Endodermal cell (in vitro differentiated cells): ENCODE measurements at regions not wholly inside any gene's neighbourhood (a gene's known extent, or its start where the extent isn't known, plus 50 kb on each side); places are given as distances from the start of the nearest gene placed in this dataset.

Experiments used
- DNase-seq: peaks from one replicate; pipeline ENCODE4 v3.0.0-alpha.2; 2017
- H3K27ac ChIP-seq: 2 replicates; pipeline ENCODE4 v1.5.1; 2013; ENCODE audit warnings: mild to moderate bottlenecking, low read depth, low read length, moderate library complexity
- H3K27me3 ChIP-seq: 2 replicates; pipeline ENCODE4 v1.6.1; 2013; ENCODE audit warnings: mild to moderate bottlenecking, low read length, moderate library complexity; ENCODE audit not compliant: insufficient read depth, control insufficient read depth, poor library complexity, severe bottlenecking
- H3K36me3 ChIP-seq: 2 replicates; pipeline ENCODE4 v1.7.0; 2013; ENCODE audit warnings: mild to moderate bottlenecking, low read length, moderate library complexity; ENCODE audit not compliant: control insufficient read depth, insufficient read depth
- H3K4me1 ChIP-seq: one replicate; pipeline ENCODE4 v1.7.0; 2013; ENCODE audit warnings: low read length; ENCODE audit not compliant: control insufficient read depth, insufficient read depth
- H3K4me3 ChIP-seq: 2 replicates; pipeline ENCODE4 v1.5.1; 2013; ENCODE audit warnings: mild to moderate bottlenecking, low read length, moderate library complexity
- H3K9ac ChIP-seq: 2 replicates; pipeline ENCODE4 v1.6.1; 2013; ENCODE audit warnings: mild to moderate bottlenecking, low read length, moderate library complexity; ENCODE audit not compliant: poor library complexity, severe bottlenecking; ENCODE audit errors: extremely low read depth
- H3K9me3 ChIP-seq: 2 replicates; pipeline ENCODE4 v1.6.1; 2013; ENCODE audit warnings: mild to moderate bottlenecking, low read length, moderate library complexity; ENCODE audit not compliant: control insufficient read depth
- H3K27ac Mint-ChIP-seq: 2 replicates; pipeline ENCODE4 v1.8.0; 2020; ENCODE audit warnings: mixed read lengths
- H3K27me3 Mint-ChIP-seq: 2 replicates; pipeline ENCODE4 v1.8.0; 2021; ENCODE audit warnings: mild to moderate bottlenecking, mixed read lengths; ENCODE audit not compliant: insufficient read depth
- H3K36me3 Mint-ChIP-seq: 2 replicates; pipeline ENCODE4 v1.8.0; 2020; ENCODE audit warnings: low read depth, mixed read lengths
- H3K4me1 Mint-ChIP-seq: 2 replicates; pipeline ENCODE4 v1.8.0; 2020; ENCODE audit warnings: mixed read lengths
- H3K4me3 Mint-ChIP-seq: 2 replicates; pipeline ENCODE4 v1.8.0; 2020; ENCODE audit warnings: mild to moderate bottlenecking, moderate library complexity, mixed read lengths
- H3K9me3 Mint-ChIP-seq: 2 replicates; pipeline ENCODE4 v1.8.0; 2020; ENCODE audit warnings: mild to moderate bottlenecking, mixed read lengths
- WGBS, 2 experiments: methylation state at CpG; one replicate each; pipeline versions ENCODE4 v1.1.5 to v1.1.7; 2013; ENCODE audit warnings: missing lambda C conversion rate in 2 of 2, mixed read lengths in 1 of 2; ENCODE audit not compliant: insufficient coverage in 1 of 2, insufficient read length in 1 of 2; 5-methylcytosine and 5-hydroxymethylcytosine counted together
- TF ChIP-seq, protein P1 (sequence below): fragments of 200-600 bp; sonication (generic); conservative IDR thresholded peaks from 2 replicates; pipeline ENCODE4 v1.5.0; 2021; ENCODE audit warnings: antibody characterized with exemption, mild to moderate bottlenecking

DNA sequence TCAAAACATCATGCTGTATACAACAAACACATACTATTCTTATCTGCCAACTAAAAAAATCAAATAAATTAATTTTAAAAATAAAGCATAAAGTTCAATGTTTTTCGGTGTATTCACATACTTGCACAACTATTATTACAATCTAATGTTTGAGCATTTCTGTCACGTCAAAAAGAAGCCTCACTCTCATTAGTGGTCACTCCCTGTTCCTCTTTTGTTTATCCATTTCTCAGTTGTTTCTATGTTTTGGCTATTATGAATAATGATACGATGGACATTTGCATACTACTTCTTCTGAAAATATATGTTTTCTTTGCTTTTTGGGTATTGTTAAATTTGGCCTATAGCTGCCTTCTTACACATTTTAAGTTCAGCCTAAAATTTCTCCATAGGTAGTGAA is 773.0 kb upstream of the HS6ST1 start:
- Mint-ChIP-seq H3K36me3 (no peaks in the 10 kb centered on the region), H3K4me3 (no peak overlapping the region), H3K4me1 (no peaks in the 10 kb centered on the region), H3K9me3 (no peaks in the 10 kb centered on the region), H3K27me3 (no peaks in the 10 kb centered on the region), H3K27ac (no peak overlapping the region)
- 92% methylated on average over 2 of the region's 3 CpGs; no CpG with 5 or more reads in 1 of the 2 experiments for WGBS, 2 experiments
- Histone ChIP-seq H3K36me3 (no peaks in the 10 kb centered on the region), H3K27me3 (no peaks in the 10 kb centered on the region), H3K4me3 (no peak overlapping the region), H3K9ac (no peak overlapping the region), H3K9me3 (no peaks in the 10 kb centered on the region), H3K27ac (no peak overlapping the region), H3K4me1 (no peaks in the 10 kb centered on the region)
- TF ChIP-seq, protein P1, sequence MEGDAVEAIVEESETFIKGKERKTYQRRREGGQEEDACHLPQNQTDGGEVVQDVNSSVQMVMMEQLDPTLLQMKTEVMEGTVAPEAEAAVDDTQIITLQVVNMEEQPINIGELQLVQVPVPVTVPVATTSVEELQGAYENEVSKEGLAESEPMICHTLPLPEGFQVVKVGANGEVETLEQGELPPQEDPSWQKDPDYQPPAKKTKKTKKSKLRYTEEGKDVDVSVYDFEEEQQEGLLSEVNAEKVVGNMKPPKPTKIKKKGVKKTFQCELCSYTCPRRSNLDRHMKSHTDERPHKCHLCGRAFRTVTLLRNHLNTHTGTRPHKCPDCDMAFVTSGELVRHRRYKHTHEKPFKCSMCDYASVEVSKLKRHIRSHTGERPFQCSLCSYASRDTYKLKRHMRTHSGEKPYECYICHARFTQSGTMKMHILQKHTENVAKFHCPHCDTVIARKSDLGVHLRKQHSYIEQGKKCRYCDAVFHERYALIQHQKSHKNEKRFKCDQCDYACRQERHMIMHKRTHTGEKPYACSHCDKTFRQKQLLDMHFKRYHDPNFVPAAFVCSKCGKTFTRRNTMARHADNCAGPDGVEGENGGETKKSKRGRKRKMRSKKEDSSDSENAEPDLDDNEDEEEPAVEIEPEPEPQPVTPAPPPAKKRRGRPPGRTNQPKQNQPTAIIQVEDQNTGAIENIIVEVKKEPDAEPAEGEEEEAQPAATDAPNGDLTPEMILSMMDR: no peak
- DNase-seq: no peak

DNA sequence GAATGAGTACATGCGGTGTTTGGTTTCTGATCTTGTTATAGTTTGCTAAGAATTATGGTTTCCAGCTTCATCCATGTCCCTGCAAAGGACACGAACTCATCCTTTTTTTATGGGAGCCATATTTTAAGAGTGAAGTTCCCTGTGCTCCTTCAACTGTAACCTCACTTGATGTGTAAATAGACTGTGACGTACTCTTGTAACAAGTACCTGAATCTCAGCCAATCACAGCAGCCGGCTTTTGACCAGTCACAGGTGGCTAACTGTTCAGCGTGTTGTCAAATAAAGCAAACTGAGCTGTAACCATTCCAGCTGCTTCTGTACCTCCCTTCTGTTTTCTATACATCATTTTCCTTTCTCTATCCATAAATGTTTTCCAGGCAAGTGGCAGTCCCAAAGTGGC is 774.3 kb upstream of the HS6ST1 start:
- Mint-ChIP-seq H3K4me1 (no peaks in the 10 kb centered on the region), H3K9me3 (no peaks in the 10 kb centered on the region), H3K36me3 (no peaks in the 10 kb centered on the region), H3K27ac (no peak overlapping the region), H3K4me3 (no peak overlapping the region), H3K27me3 (no peaks in the 10 kb centered on the region)
- H3K36me3 ChIP-seq: no peaks in the 10 kb centered on the region
- H3K4me1 ChIP-seq: no peaks in the 10 kb centered on the region
- TF ChIP-seq, protein P1: no peak
- H3K9me3 ChIP-seq: no peaks in the 10 kb centered on the region
- no peaks in the 10 kb centered on the region for H3K27me3 ChIP-seq
- H3K9ac ChIP-seq: no peak overlapping the region
- no peak overlapping the region for H3K27ac ChIP-seq
- DNase-seq: no peak
- H3K4me3 ChIP-seq: no peak overlapping the region
- 90 to 91% methylated on average over 2 to 4 of the region's 5 CpGs for WGBS, 2 experiments

DNA sequence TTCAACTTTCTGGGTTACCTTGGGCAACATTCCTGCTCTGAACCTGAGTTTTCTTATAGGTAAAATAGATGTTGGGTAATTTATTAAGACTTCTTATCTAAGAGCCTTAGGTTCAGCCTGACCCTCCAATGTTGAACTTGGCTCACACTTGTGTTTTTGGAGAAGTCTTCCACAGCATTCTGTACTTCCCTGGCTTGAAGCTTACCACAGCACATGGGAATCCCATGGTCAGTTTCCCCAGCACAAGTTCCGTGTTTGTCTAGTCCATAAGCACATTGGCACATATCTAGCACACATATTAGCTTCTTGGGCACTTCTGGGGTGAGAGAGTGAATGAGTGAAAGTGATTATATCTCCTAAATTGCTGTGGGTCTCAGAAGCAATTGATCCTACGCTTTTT is 782.5 kb upstream of the HS6ST1 start:
- no peaks in the 10 kb centered on the region for H3K27me3 Mint-ChIP-seq
- DNase-seq: no peak
- H3K4me3 Mint-ChIP-seq: no peak overlapping the region
- Histone ChIP-seq H3K27ac (no peak overlapping the region), H3K27me3 (no peaks in the 10 kb centered on the region), H3K4me3 (no peak overlapping the region), H3K4me1 (peaks cover 7% of the 10 kb centered on the region), H3K36me3 (no peaks in the 10 kb centered on the region), H3K9me3 (no peaks in the 10 kb centered on the region), H3K9ac (no peak overlapping the region)
- no peaks in the 10 kb centered on the region for H3K36me3 Mint-ChIP-seq
- TF ChIP-seq, protein P1: no peak
- no peak overlapping the region for H3K27ac Mint-ChIP-seq
- no peaks in the 10 kb centered on the region for H3K9me3 Mint-ChIP-seq
- H3K4me1 Mint-ChIP-seq: peaks cover 13% of the 10 kb centered on the region
- WGBS, 2 experiments: 94% methylated on average over 2 of the region's 2 CpGs; no CpG with 5 or more reads in 1 of the 2 experiments
